ENCODE measurements at regions not wholly inside any gene's neighbourhood (a gene's known extent, or its start where the extent isn't known, plus 50 kb on each side); places are given as distances from the start of the nearest gene placed in this dataset.

DNA sequence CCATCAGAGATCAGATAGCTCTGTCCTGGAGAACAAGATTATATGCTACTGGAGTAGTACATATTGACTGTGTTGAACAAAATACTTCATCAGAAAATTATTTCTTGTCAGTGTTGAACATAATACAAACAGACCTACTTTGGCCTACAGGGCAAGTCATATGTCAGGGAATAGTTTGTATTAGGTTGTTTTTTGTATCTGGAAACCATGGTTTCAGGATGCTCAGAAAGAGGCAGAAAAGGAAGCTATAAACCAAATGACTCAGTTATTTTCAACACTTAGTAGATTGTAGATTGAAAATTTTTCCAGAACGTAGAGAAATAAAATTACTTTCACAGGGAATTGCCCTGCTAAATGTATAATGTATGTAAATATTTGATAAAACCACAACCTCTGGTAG lies 198.4 kb downstream of the CYB561 start:
- TF ChIP-seq HDAC2 (IDR thresholded peaks at IDR 0.05), result no peak
- TF ChIP-seq, protein P1, sequence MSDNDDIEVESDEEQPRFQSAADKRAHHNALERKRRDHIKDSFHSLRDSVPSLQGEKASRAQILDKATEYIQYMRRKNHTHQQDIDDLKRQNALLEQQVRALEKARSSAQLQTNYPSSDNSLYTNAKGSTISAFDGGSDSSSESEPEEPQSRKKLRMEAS (IDR thresholded peaks at IDR 0.05), result no peak
- TF ChIP-seq ZNF302 (CRISPR knock-in tag; IDR thresholded peaks at IDR 0.05), result no peak
- TF ChIP-seq PHF8 (IDR thresholded peaks at IDR 0.05; ENCODE audit: borderline replicate concordance, low read depth), result no peak
- no peak for TF ChIP-seq KDM1A (IDR thresholded peaks at IDR 0.05; ENCODE audit: low read depth)
- TF ChIP-seq, protein P2, sequence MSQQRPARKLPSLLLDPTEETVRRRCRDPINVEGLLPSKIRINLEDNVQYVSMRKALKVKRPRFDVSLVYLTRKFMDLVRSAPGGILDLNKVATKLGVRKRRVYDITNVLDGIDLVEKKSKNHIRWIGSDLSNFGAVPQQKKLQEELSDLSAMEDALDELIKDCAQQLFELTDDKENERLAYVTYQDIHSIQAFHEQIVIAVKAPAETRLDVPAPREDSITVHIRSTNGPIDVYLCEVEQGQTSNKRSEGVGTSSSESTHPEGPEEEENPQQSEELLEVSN (IDR thresholded peaks at IDR 0.05; ENCODE audit: borderline replicate concordance, low read depth), result no peak
- Histone ChIP-seq H3K9me3 (no peaks in the 10 kb centered on the region), H3K4me3 (no peak overlapping the region), H3K4me2 (no peak overlapping the region), H3K27ac (no peak overlapping the region), H3K4me1 (peaks cover 7% of the 10 kb centered on the region; the same call in 1 of the 3 replicates)
- WGBS (ENCODE audit: missing lambda C conversion rate), result 86% methylated on average over 1 of the region's 1 CpG
- ATAC-seq, result peak in 1 of 2 experiments; percentile 27; a peak in 1 of 6 replicates
- DNase-seq (ENCODE audit: low read depth in 1 of 2, low spot score in 1 of 2), result no peak
- POLR2A ChIA-PET, result interaction anchor here (0.8 kb wide), 1 partner anchor 12 kb away, joined by 3 read pairs; no protein-coding TSS in a partner anchor
- no peak for FAIRE-seq
- CTCF ChIA-PET, result no interaction called here

DNA sequence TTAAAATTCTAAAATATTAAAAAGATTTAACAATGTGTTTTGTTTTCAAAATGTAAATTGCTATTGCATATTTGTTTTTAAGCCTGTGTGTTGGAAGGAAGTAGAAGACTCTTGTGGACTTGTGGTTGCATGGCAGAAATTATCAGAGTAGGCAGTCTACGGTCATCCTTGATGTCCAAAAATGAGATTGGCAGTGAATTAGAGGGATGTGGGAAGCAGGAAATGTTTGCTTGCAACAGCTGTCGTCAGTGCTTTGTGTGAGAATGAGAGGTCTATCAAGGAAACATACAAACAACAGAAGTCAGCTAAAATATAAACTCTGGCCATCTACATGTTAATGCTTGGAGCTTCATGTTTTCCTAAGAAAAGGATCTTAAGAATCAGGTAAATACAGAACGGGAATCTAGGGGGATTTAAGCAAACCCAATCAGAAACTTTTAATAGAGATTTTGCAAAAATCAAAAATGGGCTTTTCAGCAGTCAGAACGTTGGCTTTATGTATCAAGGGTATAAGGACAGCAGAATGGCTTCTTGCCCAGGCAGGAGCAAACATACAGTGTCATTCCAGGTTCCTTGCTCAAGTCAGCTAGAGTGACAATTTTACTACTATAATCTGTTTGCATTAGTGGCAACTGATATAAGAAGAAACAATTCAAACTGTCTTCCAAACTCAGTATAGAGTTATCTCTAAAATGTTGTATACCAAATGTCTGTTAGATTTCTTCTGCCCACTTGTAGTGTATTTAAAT lies 196.7 kb downstream of the CYB561 start:
- ATAC-seq (no peak), DNase-seq (ENCODE audit: low read depth in 1 of 2, low spot score in 1 of 2) (no peak), FAIRE-seq (peak; percentile 36)
- H3K27ac ChIP-seq, result no peak overlapping the region
- no peak overlapping the region for H3K4me3 ChIP-seq
- WGBS (ENCODE audit: missing lambda C conversion rate), result 61% methylated on average over 4 of the region's 4 CpGs
- no peak for TF ChIP-seq HDAC2 (IDR thresholded peaks at IDR 0.05)
- TF ChIP-seq, protein P3, sequence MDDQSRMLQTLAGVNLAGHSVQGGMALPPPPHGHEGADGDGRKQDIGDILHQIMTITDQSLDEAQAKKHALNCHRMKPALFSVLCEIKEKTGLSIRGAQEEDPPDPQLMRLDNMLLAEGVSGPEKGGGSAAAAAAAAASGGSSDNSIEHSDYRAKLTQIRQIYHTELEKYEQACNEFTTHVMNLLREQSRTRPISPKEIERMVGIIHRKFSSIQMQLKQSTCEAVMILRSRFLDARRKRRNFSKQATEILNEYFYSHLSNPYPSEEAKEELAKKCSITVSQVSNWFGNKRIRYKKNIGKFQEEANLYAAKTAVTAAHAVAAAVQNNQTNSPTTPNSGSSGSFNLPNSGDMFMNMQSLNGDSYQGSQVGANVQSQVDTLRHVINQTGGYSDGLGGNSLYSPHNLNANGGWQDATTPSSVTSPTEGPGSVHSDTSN (IDR thresholded peaks at IDR 0.05), result no peak
- no peak for TF ChIP-seq EHMT2 (IDR thresholded peaks at IDR 0.05; ENCODE audit: low read depth)
- TF ChIP-seq ZFP36 (IDR thresholded peaks at IDR 0.05; ENCODE audit: borderline replicate concordance, partially characterized antibody), result no peak
- no peak for TF ChIP-seq CHD4 (IDR thresholded peaks at IDR 0.05; ENCODE audit: borderline replicate concordance)
- TF ChIP-seq, protein P4, sequence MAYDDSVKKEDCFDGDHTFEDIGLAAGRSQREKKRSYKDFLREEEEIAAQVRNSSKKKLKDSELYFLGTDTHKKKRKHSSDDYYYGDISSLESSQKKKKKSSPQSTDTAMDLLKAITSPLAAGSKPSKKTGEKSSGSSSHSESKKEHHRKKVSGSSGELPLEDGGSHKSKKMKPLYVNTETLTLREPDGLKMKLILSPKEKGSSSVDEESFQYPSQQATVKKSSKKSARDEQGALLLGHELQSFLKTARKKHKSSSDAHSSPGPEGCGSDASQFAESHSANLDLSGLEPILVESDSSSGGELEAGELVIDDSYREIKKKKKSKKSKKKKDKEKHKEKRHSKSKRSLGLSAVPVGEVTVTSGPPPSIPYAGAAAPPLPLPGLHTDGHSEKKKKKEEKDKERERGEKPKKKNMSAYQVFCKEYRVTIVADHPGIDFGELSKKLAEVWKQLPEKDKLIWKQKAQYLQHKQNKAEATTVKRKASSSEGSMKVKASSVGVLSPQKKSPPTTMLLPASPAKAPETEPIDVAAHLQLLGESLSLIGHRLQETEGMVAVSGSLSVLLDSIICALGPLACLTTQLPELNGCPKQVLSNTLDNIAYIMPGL (CRISPR knock-in tag; IDR thresholded peaks at IDR 0.05; ENCODE audit: borderline replicate concordance), result no peak
- TF ChIP-seq, protein P5, sequence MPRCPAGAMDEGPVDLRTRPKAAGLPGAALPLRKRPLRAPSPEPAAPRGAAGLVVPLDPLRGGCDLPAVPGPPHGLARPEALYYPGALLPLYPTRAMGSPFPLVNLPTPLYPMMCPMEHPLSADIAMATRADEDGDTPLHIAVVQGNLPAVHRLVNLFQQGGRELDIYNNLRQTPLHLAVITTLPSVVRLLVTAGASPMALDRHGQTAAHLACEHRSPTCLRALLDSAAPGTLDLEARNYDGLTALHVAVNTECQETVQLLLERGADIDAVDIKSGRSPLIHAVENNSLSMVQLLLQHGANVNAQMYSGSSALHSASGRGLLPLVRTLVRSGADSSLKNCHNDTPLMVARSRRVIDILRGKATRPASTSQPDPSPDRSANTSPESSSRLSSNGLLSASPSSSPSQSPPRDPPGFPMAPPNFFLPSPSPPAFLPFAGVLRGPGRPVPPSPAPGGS (IDR thresholded peaks at IDR 0.05), result no peak
- TF ChIP-seq KDM5A (IDR thresholded peaks at IDR 0.05), result no peak
- no peak for TF ChIP-seq FOSL2 (IDR thresholded peaks at IDR 0.05)
- TF ChIP-seq FOSL2 (CRISPR knock-in tag; IDR thresholded peaks at IDR 0.05), result no peak
- TF ChIP-seq EHF (CRISPR knock-in tag; IDR thresholded peaks at IDR 0.05), result no peak
- TF ChIP-seq, protein P6, sequence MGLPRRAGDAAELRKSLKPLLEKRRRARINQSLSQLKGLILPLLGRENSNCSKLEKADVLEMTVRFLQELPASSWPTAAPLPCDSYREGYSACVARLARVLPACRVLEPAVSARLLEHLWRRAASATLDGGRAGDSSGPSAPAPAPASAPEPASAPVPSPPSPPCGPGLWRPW (IDR thresholded peaks at IDR 0.05), result no peak
- TF ChIP-seq PHF8 (IDR thresholded peaks at IDR 0.05; ENCODE audit: borderline replicate concordance, low read depth), result no peak
- TF ChIP-seq BHLHE40 (IDR thresholded peaks at IDR 0.05; ENCODE audit: low read depth, low read length), result no peak
- TF ChIP-seq MYC (IDR thresholded peaks at IDR 0.05; ENCODE audit: borderline replicate concordance, low read length), result no peak
- no peak for TF ChIP-seq JUNB (IDR thresholded peaks at IDR 0.05)
- CTCF ChIA-PET, result interaction anchor here (0.7 to 2.1 kb wide), 3 partner anchors 9 to 254 kb away, joined by 3 to 4 read pairs (median 4); no protein-coding TSS in a partner anchor
- peaks cover 7% of the 10 kb centered on the region; the same call in 1 of the 3 replicates for H3K4me1 ChIP-seq
- no peak overlapping the region for H3K4me2 ChIP-seq
- H3K9me3 ChIP-seq, result no peaks in the 10 kb centered on the region
- POLR2A ChIA-PET, result no interaction called here

All from A549 (cell line).